WTC11 (cell line): ENCODE measurements at regions not wholly inside any gene's neighbourhood (a gene's known extent, or its start where the extent isn't known, plus 50 kb on each side); places are given as distances from the start of the nearest gene placed in this dataset.

ENCODE experiments used
- ATAC-seq: fragments of 200-7000 bp; cut with Tn5 transposase; 2 replicates; pipeline ENCODE4 v1.10.0; 2021; ENCODE audit warnings: mild to moderate bottlenecking, moderate library complexity
- CTCF ChIA-PET: fragments of 300-600 bp; sonication (Branson Sonifier 250); formaldehyde crosslinking; loops from one replicate; lab custom pipeline; 2021; ENCODE audit warnings: antibody characterized with exemption; lab: Charles Lee
- POLR2A ChIA-PET: fragments of 350-600 bp; sonication (Branson Sonifier 250); formaldehyde crosslinking; loops from one replicate; lab custom pipeline; 2021; ENCODE audit warnings: antibody characterized with exemption; lab: Charles Lee
- DNase-seq: peaks from one replicate; pipeline ENCODE4 v3.0.0; 2021; ENCODE audit warnings: low spot score
- H3K27ac Mint-ChIP-seq: 2 replicates; pipeline ENCODE4 v1.8.0; 2021; ENCODE audit warnings: mixed read lengths
- H3K27me3 Mint-ChIP-seq: 2 replicates; pipeline ENCODE4 v1.8.0; 2021; ENCODE audit warnings: low read depth, mild to moderate bottlenecking, moderate library complexity, mixed read lengths
- H3K36me3 Mint-ChIP-seq: 2 replicates; pipeline ENCODE4 v1.8.0; 2021; ENCODE audit warnings: mixed read lengths
- H3K4me1 Mint-ChIP-seq: 2 replicates; pipeline ENCODE4 v1.8.0; 2022; ENCODE audit warnings: mixed read lengths
- H3K4me3 Mint-ChIP-seq: 2 replicates; pipeline ENCODE4 v1.8.0; 2021; ENCODE audit warnings: mild to moderate bottlenecking, moderate library complexity, mixed read lengths
- H3K9me3 Mint-ChIP-seq: 2 replicates; pipeline ENCODE4 v1.8.0; 2021; ENCODE audit warnings: mixed read lengths
- ATF6 ChIP-seq: sonication (generic); formaldehyde crosslinking; IDR thresholded peaks from 2 replicates; pipeline ENCODE4 v1.8.1; 2023; ENCODE audit warnings: mild to moderate bottlenecking, missing genetic modification reagents
- EMX1 ChIP-seq: fragments of 250-450 bp; sonication (Bioruptor Pico); IDR thresholded peaks from 2 replicates; pipeline ENCODE4 v1.8.0; 2021; ENCODE audit warnings: mild to moderate bottlenecking
- FOXJ3 ChIP-seq: sonication (generic); formaldehyde crosslinking; IDR thresholded peaks from 2 replicates; pipeline ENCODE4 v1.9.0; 2021; ENCODE audit warnings: missing genetic modification reagents, mild to moderate bottlenecking, borderline replicate concordance
- FOXP1 ChIP-seq: sonication (generic); formaldehyde crosslinking; IDR thresholded peaks from 2 replicates; pipeline ENCODE4 v1.8.0; 2022; ENCODE audit warnings: missing genetic modification reagents, mild to moderate bottlenecking, moderate library complexity, borderline replicate concordance
- GTF2I ChIP-seq: fragments of 250-450 bp; sonication (Bioruptor Pico); conservative IDR thresholded peaks from 2 replicates; pipeline ENCODE4 v1.4.0; 2021; ENCODE audit warnings: mild to moderate bottlenecking
- JAZF1 ChIP-seq: fragments of 250-450 bp; sonication (Bioruptor Pico); IDR thresholded peaks from 2 replicates; pipeline ENCODE4 v1.9.0; 2021; ENCODE audit warnings: moderate library complexity, mild to moderate bottlenecking, inconsistent platforms
- MXD4 ChIP-seq: fragments of 250-450 bp; sonication (Bioruptor Pico); IDR thresholded peaks from 2 replicates; pipeline ENCODE4 v1.8.0; 2021; ENCODE audit warnings: mild to moderate bottlenecking, moderate library complexity, borderline replicate concordance
- NR2C2 ChIP-seq: sonication (generic); formaldehyde crosslinking; IDR thresholded peaks from 2 replicates; pipeline ENCODE4 v1.8.0; 2022; ENCODE audit warnings: mild to moderate bottlenecking, missing genetic modification reagents
- PRRX2 ChIP-seq: fragments of 250-450 bp; sonication (Bioruptor Pico); IDR thresholded peaks from 2 replicates; pipeline ENCODE4 v1.8.0; 2021; ENCODE audit warnings: mild to moderate bottlenecking
- TCF7 ChIP-seq: sonication (generic); formaldehyde crosslinking; IDR thresholded peaks from 2 replicates; pipeline ENCODE4 v1.8.0; 2022; ENCODE audit warnings: mild to moderate bottlenecking, low read depth, missing genetic modification reagents, moderate library complexity
- ZBTB21 ChIP-seq: sonication (generic); formaldehyde crosslinking; IDR thresholded peaks from 2 replicates; pipeline ENCODE4 v1.8.1; 2023; ENCODE audit warnings: mild to moderate bottlenecking, missing genetic modification reagents, borderline replicate concordance
- ZNF219 ChIP-seq: sonication (generic); formaldehyde crosslinking; IDR thresholded peaks from 2 replicates; pipeline ENCODE4 v1.8.0; 2023; ENCODE audit warnings: missing genetic modification reagents, mild to moderate bottlenecking, borderline replicate concordance
- ZNF425 ChIP-seq: fragments of 250-450 bp; sonication (Bioruptor Pico); conservative IDR thresholded peaks from 2 replicates; pipeline ENCODE4 v1.9.0; 2021; ENCODE audit warnings: mild to moderate bottlenecking
- TF ChIP-seq, protein P1 (sequence below): sonication (generic); formaldehyde crosslinking; IDR thresholded peaks from 2 replicates; pipeline ENCODE4 v1.8.1; 2023; ENCODE audit warnings: mild to moderate bottlenecking, missing genetic modification reagents, moderate library complexity
- TF ChIP-seq, protein P2 (sequence below): fragments of 200-600 bp; IDR thresholded peaks from 2 replicates; pipeline ENCODE4 v1.8.0; 2022; ENCODE audit warnings: antibody characterized with exemption
- TF ChIP-seq, protein P3 (sequence below): sonication (generic); formaldehyde crosslinking; IDR thresholded peaks from 2 replicates; pipeline ENCODE4 v1.8.1; 2022; ENCODE audit warnings: low read depth, missing genetic modification reagents, borderline replicate concordance
- TF ChIP-seq, protein P4 (sequence below): sonication (generic); formaldehyde crosslinking; IDR thresholded peaks from 2 replicates; pipeline ENCODE4 v1.8.1; 2022; ENCODE audit warnings: mild to moderate bottlenecking, moderate library complexity, missing genetic modification reagents
- TF ChIP-seq, protein P5 (sequence below): sonication (generic); formaldehyde crosslinking; conservative IDR thresholded peaks from 2 replicates; pipeline ENCODE4 v1.8.1; 2022; ENCODE audit warnings: mild to moderate bottlenecking, missing genetic modification reagents
- TF ChIP-seq, protein P6 (sequence below): sonication (generic); formaldehyde crosslinking; IDR thresholded peaks from 2 replicates; pipeline ENCODE4 v1.8.0; 2023; ENCODE audit warnings: missing genetic modification reagents
- TF ChIP-seq, protein P7 (sequence below): fragments of 250-450 bp; sonication (Bioruptor Pico); IDR thresholded peaks from 2 replicates; pipeline ENCODE4 v1.9.0; 2021; ENCODE audit warnings: mild to moderate bottlenecking, borderline replicate concordance

- TF ChIP-seq, protein P1, sequence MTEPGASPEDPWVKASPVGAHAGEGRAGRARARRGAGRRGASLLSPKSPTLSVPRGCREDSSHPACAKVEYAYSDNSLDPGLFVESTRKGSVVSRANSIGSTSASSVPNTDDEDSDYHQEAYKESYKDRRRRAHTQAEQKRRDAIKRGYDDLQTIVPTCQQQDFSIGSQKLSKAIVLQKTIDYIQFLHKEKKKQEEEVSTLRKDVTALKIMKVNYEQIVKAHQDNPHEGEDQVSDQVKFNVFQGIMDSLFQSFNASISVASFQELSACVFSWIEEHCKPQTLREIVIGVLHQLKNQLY (CRISPR knock-in tag), result no peak
- TF ChIP-seq, protein P2, sequence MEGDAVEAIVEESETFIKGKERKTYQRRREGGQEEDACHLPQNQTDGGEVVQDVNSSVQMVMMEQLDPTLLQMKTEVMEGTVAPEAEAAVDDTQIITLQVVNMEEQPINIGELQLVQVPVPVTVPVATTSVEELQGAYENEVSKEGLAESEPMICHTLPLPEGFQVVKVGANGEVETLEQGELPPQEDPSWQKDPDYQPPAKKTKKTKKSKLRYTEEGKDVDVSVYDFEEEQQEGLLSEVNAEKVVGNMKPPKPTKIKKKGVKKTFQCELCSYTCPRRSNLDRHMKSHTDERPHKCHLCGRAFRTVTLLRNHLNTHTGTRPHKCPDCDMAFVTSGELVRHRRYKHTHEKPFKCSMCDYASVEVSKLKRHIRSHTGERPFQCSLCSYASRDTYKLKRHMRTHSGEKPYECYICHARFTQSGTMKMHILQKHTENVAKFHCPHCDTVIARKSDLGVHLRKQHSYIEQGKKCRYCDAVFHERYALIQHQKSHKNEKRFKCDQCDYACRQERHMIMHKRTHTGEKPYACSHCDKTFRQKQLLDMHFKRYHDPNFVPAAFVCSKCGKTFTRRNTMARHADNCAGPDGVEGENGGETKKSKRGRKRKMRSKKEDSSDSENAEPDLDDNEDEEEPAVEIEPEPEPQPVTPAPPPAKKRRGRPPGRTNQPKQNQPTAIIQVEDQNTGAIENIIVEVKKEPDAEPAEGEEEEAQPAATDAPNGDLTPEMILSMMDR, result no peak
- TF ChIP-seq FOXP1 (CRISPR knock-in tag), result no peak
These were observed 284.6 kb upstream of the CRBN start (continued) for GRCh38 chr3:3464131-3464530.

GRCh38 chr3:3461317-3461716, 281.8 kb upstream of the CRBN start:
- H3K27me3 Mint-ChIP-seq, result peaks cover 8% of the 10 kb centered on the region
- no peak overlapping the region for H3K4me3 Mint-ChIP-seq
- no peak overlapping the region for H3K27ac Mint-ChIP-seq
- H3K9me3 Mint-ChIP-seq, result peaks cover 54% of the 10 kb centered on the region
- TF ChIP-seq PRRX2 (CRISPR knock-in tag) (no peak), ATF6 (CRISPR knock-in tag) (no peak), NR2C2 (no peak), EMX1 (CRISPR knock-in tag) (no peak), TCF7 (CRISPR knock-in tag) (no peak), GTF2I (CRISPR knock-in tag) (no peak), FOXJ3 (no peak), MXD4 (no peak)
- TF ChIP-seq, protein P3, sequence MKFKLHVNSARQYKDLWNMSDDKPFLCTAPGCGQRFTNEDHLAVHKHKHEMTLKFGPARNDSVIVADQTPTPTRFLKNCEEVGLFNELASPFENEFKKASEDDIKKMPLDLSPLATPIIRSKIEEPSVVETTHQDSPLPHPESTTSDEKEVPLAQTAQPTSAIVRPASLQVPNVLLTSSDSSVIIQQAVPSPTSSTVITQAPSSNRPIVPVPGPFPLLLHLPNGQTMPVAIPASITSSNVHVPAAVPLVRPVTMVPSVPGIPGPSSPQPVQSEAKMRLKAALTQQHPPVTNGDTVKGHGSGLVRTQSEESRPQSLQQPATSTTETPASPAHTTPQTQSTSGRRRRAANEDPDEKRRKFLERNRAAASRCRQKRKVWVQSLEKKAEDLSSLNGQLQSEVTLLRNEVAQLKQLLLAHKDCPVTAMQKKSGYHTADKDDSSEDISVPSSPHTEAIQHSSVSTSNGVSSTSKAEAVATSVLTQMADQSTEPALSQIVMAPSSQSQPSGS (CRISPR knock-in tag), result no peak
- TF ChIP-seq, protein P4, sequence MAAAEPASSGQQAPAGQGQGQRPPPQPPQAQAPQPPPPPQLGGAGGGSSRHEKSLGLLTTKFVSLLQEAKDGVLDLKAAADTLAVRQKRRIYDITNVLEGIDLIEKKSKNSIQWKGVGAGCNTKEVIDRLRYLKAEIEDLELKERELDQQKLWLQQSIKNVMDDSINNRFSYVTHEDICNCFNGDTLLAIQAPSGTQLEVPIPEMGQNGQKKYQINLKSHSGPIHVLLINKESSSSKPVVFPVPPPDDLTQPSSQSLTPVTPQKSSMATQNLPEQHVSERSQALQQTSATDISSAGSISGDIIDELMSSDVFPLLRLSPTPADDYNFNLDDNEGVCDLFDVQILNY (CRISPR knock-in tag), result no peak
- TF ChIP-seq, protein P5, sequence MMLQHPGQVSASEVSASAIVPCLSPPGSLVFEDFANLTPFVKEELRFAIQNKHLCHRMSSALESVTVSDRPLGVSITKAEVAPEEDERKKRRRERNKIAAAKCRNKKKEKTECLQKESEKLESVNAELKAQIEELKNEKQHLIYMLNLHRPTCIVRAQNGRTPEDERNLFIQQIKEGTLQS (CRISPR knock-in tag), result no peak
- TF ChIP-seq, protein P6, sequence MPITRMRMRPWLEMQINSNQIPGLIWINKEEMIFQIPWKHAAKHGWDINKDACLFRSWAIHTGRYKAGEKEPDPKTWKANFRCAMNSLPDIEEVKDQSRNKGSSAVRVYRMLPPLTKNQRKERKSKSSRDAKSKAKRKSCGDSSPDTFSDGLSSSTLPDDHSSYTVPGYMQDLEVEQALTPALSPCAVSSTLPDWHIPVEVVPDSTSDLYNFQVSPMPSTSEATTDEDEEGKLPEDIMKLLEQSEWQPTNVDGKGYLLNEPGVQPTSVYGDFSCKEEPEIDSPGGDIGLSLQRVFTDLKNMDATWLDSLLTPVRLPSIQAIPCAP, result no peak
- POLR2A ChIA-PET, result interaction anchor here (0.6 kb wide), 1 partner anchor 55 kb away, joined by 3 read pairs; no protein-coding TSS in a partner anchor
- ATAC-seq (no peak), DNase-seq (no peak)
- H3K4me1 Mint-ChIP-seq, result peaks cover 3% of the 10 kb centered on the region; the same call in 1 of the 2 replicates
- CTCF ChIA-PET, result no interaction called here
- H3K36me3 Mint-ChIP-seq, result peaks cover 16% of the 10 kb centered on the region

DNA sequence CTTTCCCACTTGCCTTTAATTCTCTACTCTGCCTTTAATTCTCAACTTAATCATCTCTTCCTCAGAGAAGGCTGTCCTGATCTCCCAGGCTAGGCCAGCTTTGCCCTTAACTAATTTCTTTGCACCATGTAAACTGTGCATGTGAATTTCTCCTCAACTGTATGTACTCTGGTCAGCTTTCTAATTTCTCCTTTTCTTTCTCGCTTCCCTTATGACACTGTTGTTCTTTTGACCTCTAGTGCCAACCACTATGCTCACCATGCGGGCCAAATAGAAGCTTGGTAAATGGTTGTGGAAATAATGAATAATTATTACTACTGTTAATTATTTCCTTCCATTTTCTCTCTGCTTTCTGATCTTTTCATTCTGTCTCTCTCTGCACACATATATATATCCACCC, 269.0 kb upstream of the CRBN start:
- Mint-ChIP-seq H3K9me3 (peaks cover 54% of the 10 kb centered on the region), H3K4me3 (no peak overlapping the region), H3K4me1 (peaks cover 4% of the 10 kb centered on the region; the same call in 1 of the 2 replicates), H3K36me3 (peaks cover 18% of the 10 kb centered on the region), H3K27ac (no peak overlapping the region), H3K27me3 (peaks cover 8% of the 10 kb centered on the region; the same call in 1 of the 2 replicates)
- DNase-seq (no peak), ATAC-seq (no peak)
- POLR2A ChIA-PET, result no interaction called here
- CTCF ChIA-PET, result no interaction called here
- TF ChIP-seq, protein P7, sequence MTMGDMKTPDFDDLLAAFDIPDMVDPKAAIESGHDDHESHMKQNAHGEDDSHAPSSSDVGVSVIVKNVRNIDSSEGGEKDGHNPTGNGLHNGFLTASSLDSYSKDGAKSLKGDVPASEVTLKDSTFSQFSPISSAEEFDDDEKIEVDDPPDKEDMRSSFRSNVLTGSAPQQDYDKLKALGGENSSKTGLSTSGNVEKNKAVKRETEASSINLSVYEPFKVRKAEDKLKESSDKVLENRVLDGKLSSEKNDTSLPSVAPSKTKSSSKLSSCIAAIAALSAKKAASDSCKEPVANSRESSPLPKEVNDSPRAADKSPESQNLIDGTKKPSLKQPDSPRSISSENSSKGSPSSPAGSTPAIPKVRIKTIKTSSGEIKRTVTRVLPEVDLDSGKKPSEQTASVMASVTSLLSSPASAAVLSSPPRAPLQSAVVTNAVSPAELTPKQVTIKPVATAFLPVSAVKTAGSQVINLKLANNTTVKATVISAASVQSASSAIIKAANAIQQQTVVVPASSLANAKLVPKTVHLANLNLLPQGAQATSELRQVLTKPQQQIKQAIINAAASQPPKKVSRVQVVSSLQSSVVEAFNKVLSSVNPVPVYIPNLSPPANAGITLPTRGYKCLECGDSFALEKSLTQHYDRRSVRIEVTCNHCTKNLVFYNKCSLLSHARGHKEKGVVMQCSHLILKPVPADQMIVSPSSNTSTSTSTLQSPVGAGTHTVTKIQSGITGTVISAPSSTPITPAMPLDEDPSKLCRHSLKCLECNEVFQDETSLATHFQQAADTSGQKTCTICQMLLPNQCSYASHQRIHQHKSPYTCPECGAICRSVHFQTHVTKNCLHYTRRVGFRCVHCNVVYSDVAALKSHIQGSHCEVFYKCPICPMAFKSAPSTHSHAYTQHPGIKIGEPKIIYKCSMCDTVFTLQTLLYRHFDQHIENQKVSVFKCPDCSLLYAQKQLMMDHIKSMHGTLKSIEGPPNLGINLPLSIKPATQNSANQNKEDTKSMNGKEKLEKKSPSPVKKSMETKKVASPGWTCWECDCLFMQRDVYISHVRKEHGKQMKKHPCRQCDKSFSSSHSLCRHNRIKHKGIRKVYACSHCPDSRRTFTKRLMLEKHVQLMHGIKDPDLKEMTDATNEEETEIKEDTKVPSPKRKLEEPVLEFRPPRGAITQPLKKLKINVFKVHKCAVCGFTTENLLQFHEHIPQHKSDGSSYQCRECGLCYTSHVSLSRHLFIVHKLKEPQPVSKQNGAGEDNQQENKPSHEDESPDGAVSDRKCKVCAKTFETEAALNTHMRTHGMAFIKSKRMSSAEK (CRISPR knock-in tag), result no peak
- no peak for TF ChIP-seq ZNF219 (CRISPR knock-in tag)
- no peak for TF ChIP-seq JAZF1 (CRISPR knock-in tag)
- TF ChIP-seq ZBTB21 (CRISPR knock-in tag), result no peak
- no peak for TF ChIP-seq ZNF425 (CRISPR knock-in tag)
